Testis (tissue), 2 donors: ENCODE measurements at regions not wholly inside any gene's neighbourhood (a gene's known extent, or its start where the extent isn't known, plus 50 kb on each side); places are given as distances from the start of the nearest gene placed in this dataset.
"Not testable (repeated sequence)": the region's sequence is repeated elsewhere in the genome, so short reads cannot be mapped to it uniquely, and the experiment has no call there.

ENCODE experiments used
- CTCF ChIP-seq, 3 experiments: fragments of 450-650 bp in 2 of 3; fragments of 200-600 bp in 1 of 3; sonication (generic) in 1 of 3; IDR thresholded peaks; one replicate each; pipeline ENCODE4 v1.5.1; 2016 to 2019; ENCODE audit warnings: antibody characterized with exemption in 3 of 3, mild to moderate bottlenecking in 2 of 3, moderate library complexity in 1 of 3
- POLR2A ChIP-seq: fragments of 450-650 bp; IDR thresholded peaks from one replicate; pipeline ENCODE4 v1.6.1; 2017; ENCODE audit warnings: antibody characterized with exemption, mild to moderate bottlenecking, moderate library complexity

- TF ChIP-seq POLR2A; CTCF (IDR thresholded peaks at IDR 0.05): not testable (repeated sequence)
These were observed 93.8 kb upstream of the SLCO6A1 start for GRCh38 chr5:102592586-102592985.
